GM23248 (cell line): ENCODE measurements at regions not wholly inside any gene's neighbourhood (a gene's known extent, or its start where the extent isn't known, plus 50 kb on each side); places are given as distances from the start of the nearest gene placed in this dataset.

Source experiments
- EZH2 ChIP-seq: fragments of 200-600 bp; sonication (generic); IDR thresholded peaks from 2 replicates; pipeline ENCODE4 v1.6.1; 2018; ENCODE audit warnings: antibody characterized with exemption, mild to moderate bottlenecking; ENCODE audit not compliant: insufficient read depth, poor library complexity, severe bottlenecking
- EZH2phosphoT487 ChIP-seq: fragments of 200-600 bp; sonication (generic); IDR thresholded peaks from 2 replicates; pipeline ENCODE4 v1.6.1; 2018; ENCODE audit warnings: antibody characterized with exemption, moderate library complexity, mild to moderate bottlenecking, low read depth; ENCODE audit not compliant: insufficient read depth

DNA sequence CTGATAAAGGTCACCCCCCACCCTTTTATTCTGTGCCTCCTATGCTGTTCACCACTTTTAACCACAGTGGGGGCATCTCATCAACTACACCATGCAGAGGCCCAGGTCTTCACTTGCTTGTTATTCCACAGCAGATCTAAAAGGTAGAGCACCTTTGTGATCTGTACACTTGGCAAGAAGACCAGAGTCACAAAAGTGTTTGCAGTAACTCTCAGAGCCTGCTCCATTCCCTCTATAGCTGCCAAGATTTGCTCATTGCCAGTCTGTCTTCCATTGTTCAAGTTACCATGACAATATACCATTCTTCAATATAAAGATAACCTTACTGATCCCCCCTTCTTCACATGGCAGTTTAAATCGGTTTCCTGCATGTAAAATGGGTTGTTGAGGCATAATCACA, 180.0 kb downstream of the TOX3 start:
- TF ChIP-seq EZH2: no peak
- no peak for TF ChIP-seq EZH2phosphoT487
